ENCODE measurements at regions not wholly inside any gene's neighbourhood (a gene's known extent, or its start where the extent isn't known, plus 50 kb on each side); places are given as distances from the start of the nearest gene placed in this dataset.
"Not testable (repeated sequence)": the region's sequence is repeated elsewhere in the genome, so short reads cannot be mapped to it uniquely, and the experiment has no call there.

GRCh38 chr16:88201611-88202010, 181.1 kb upstream of the ZNF469 start:
- TF ChIP-seq CTCF (conservative IDR thresholded peaks at IDR 0.05; ENCODE audit: low read depth, low read length); EZH2 (IDR thresholded peaks at IDR 0.05; ENCODE audit: borderline replicate concordance, low read depth, low read length, poor library complexity, severe bottlenecking): not testable (repeated sequence)

Measured in A673 (cell line).